Activated T-helper 17 cell treated with anti-CD3 and anti-CD28 coated beads, Interleukin-2, amount 50 U/mL, for 72 hours (primary cell): ENCODE measurements at regions not wholly inside any gene's neighbourhood (a gene's known extent, or its start where the extent isn't known, plus 50 kb on each side); places are given as distances from the start of the nearest gene placed in this dataset.

ENCODE experiments used
- ATAC-seq: fragments of 150-1000 bp; cut with Tn5 transposase; replicated peaks from 2 replicates; pipeline ENCODE4 v1.10.0; 2021; ENCODE audit warnings: mild to moderate bottlenecking, moderate library complexity
- H3K27ac Mint-ChIP-seq: one replicate; pipeline ENCODE4 v1.8.0; 2022; ENCODE audit warnings: mixed read lengths
- H3K27me3 Mint-ChIP-seq: one replicate; pipeline ENCODE4 v1.8.0; 2022; ENCODE audit warnings: mixed read lengths
- H3K36me3 Mint-ChIP-seq: one replicate; pipeline ENCODE4 v1.8.0; 2022; ENCODE audit warnings: low read depth, mild to moderate bottlenecking, mixed read lengths
- H3K4me1 Mint-ChIP-seq: one replicate; pipeline ENCODE4 v1.8.0; 2022; ENCODE audit warnings: mixed read lengths
- H3K4me3 Mint-ChIP-seq: one replicate; pipeline ENCODE4 v1.8.0; 2022; ENCODE audit warnings: mild to moderate bottlenecking, mixed read lengths
- H3K9me3 Mint-ChIP-seq: one replicate; pipeline ENCODE4 v1.8.0; 2022; ENCODE audit warnings: mixed read lengths

DNA sequence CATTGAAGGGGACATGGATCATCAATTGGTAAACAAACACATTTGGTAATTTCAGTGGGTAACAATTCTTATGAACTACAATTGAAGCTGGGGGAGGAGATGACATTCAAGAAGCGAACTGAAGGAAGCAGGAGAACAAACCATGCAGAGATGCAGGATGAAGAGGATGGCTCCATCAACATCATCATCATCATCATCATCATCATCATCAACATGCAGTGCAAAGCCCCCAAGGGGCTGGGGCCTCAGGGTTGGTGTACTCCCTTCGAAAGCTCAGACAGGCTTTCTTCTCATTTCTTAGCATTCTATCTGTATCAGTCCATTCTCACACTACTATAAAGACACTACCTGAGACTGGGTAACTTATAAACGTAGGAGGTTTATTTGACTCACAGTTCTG is 105.8 kb downstream of the DUSP10 start:
- Mint-ChIP-seq H3K4me1 (no peaks in the 10 kb centered on the region), H3K4me3 (no peak overlapping the region)

DNA sequence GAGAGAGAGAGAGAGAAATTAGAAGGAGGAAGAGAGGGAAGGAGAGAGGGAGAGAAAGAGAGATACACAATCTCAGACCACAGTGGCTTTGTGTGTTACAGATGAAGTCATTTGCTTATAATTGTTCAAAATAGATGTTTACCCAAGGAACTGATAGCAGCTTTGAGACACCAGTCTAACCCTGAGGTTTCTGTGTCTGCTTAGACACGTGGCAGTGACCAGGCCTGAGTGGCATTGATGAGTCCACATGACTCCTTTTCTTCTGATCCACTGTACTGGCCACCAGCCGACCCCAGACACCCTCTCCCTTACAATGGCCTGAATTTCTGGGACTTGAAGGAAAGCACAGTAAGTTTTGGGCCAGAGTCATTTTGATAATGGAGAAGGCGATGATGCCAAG is 104.9 kb downstream of the DUSP10 start:
- Mint-ChIP-seq H3K4me1 (no peaks in the 10 kb centered on the region), H3K27me3 (no peaks in the 10 kb centered on the region), H3K27ac (no peak overlapping the region), H3K4me3 (no peak overlapping the region), H3K9me3 (no peaks in the 10 kb centered on the region), H3K36me3 (no peaks in the 10 kb centered on the region)
- no peak for ATAC-seq

More for the DNA sequence above, 105.8 kb downstream of the DUSP10 start:
- ATAC-seq, result no peak
- Mint-ChIP-seq H3K27ac (no peak overlapping the region), H3K36me3 (no peaks in the 10 kb centered on the region), H3K9me3 (no peaks in the 10 kb centered on the region), H3K27me3 (no peaks in the 10 kb centered on the region)

DNA sequence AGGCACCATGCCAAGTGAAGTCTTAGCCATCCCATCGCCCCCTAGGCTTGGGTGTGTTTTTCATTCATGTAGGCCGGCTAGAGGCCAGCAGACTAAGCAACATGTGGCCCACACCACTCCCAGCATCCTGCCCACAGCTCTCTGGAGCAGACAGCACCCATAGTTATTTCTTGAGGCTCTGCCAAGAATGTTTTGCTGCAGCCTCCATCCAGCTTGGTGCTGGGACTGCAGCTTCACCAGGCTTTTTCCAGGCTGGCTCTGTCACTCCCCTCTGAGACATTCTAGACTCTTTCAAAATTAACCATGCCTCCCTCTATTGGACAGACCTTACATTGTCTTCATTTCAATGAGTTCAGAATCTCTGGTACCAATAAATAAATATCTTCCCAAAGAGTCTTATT is 104.2 kb downstream of the DUSP10 start:
- ATAC-seq, result no peak
- Mint-ChIP-seq H3K27ac (no peak overlapping the region), H3K27me3 (no peaks in the 10 kb centered on the region), H3K4me3 (no peak overlapping the region), H3K9me3 (no peaks in the 10 kb centered on the region), H3K4me1 (no peaks in the 10 kb centered on the region), H3K36me3 (no peaks in the 10 kb centered on the region)

DNA sequence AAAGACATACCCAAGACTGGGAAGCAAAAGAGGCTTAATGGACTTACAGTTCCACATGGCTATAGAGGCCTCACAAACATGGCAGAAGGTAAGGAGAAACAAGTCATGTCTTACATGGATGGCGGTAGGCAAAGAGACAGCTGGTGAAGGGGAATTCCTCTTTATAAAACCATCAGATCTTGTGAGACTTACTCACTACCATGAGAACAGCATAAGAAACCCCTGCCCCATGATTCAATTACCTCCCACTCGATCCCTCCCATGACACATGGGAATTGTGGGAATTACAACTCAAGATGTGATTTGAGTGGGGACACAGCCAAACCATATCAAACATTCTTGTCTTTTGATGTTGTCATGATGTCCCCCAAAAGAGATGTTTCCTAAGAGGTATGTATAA is 103.3 kb downstream of the DUSP10 start:
- peak; percentile 68 for ATAC-seq
- Mint-ChIP-seq H3K9me3 (no peaks in the 10 kb centered on the region), H3K27me3 (no peaks in the 10 kb centered on the region), H3K36me3 (no peaks in the 10 kb centered on the region), H3K4me3 (no peak overlapping the region), H3K4me1 (no peaks in the 10 kb centered on the region), H3K27ac (no peak overlapping the region)

DNA sequence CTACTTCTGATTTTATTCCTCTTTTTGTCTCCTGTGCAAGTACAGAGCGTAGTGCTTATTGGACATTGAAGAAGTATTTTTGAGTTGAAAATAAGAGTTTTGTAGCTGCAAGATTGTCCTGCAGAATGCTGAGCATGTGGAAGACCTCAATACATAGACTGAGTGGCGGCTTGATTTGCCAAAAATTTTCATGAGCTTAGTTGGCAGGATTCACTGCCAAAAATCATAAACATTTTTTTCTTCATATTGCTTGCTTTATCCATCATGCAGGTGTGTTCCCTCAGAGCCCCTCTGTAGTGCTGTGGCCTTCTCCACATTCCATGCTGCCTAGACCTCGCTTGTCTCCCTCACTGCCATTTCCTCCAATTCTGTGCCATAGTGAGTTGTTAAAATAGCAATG is 100.1 kb downstream of the DUSP10 start:
- no peaks in the 10 kb centered on the region for H3K9me3 Mint-ChIP-seq
- H3K4me3 Mint-ChIP-seq, result no peak overlapping the region
- H3K4me1 Mint-ChIP-seq, result no peaks in the 10 kb centered on the region
- ATAC-seq, result no peak
- H3K27ac Mint-ChIP-seq, result no peak overlapping the region
- no peaks in the 10 kb centered on the region for H3K36me3 Mint-ChIP-seq
- H3K27me3 Mint-ChIP-seq, result no peaks in the 10 kb centered on the region

DNA sequence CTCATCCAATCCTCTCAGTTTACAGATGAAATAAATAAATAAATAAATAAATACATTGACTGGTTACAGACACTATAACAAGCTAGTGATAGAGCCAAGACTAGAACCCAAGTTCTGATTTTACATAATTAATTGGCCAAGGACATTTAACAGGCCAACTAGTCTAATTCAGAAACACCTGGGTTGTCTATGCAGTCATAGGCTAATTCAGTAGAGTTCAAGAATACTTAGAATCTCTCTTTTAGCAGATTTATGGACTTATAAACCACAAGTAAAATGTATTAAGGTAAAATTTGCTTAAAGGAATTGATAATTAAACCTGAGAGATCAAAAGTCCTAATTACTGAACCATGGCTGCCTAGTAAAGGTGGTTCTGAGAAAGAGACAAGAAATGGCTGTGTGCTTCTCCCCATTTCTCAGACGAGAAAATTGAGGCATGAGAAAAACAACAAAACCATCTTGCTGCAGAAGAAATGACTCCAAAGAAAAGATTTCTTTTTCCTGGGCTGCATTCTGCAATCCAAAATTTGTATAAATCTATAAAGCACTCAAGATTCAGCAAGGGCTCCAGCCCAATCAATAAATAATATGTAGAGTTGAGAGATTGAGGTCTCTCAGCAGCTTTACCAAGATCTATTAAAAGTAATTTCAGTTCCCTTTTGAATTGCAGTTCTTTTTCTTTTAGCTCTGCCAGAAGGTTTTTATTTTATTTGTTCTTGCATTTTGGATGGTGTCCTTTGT is 98.3 kb downstream of the DUSP10 start:
- Mint-ChIP-seq H3K27ac (no peak overlapping the region), H3K36me3 (no peaks in the 10 kb centered on the region), H3K4me3 (no peak overlapping the region), H3K4me1 (no peaks in the 10 kb centered on the region), H3K27me3 (no peaks in the 10 kb centered on the region), H3K9me3 (no peaks in the 10 kb centered on the region)
- no peak for ATAC-seq

DNA sequence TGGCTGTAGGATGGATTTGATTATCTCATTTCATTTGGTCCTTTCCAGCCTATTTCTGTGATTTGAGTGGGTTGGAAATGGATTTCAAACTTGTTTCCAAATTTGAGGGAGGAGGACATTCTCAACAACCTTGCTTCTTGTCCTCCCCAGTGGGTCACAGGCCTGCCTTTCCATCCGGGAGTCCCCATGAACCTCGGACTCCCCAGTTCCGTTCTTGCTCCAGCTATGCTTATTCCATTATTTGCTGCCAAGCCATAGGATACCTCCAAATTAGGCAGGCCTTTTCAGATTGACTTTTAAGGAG is 97.8 kb downstream of the DUSP10 start:
- Mint-ChIP-seq H3K9me3 (no peaks in the 10 kb centered on the region), H3K27me3 (peaks cover 4% of the 10 kb centered on the region), H3K36me3 (no peaks in the 10 kb centered on the region), H3K27ac (no peak overlapping the region), H3K4me1 (no peaks in the 10 kb centered on the region), H3K4me3 (no peak overlapping the region)
- no peak for ATAC-seq

DNA sequence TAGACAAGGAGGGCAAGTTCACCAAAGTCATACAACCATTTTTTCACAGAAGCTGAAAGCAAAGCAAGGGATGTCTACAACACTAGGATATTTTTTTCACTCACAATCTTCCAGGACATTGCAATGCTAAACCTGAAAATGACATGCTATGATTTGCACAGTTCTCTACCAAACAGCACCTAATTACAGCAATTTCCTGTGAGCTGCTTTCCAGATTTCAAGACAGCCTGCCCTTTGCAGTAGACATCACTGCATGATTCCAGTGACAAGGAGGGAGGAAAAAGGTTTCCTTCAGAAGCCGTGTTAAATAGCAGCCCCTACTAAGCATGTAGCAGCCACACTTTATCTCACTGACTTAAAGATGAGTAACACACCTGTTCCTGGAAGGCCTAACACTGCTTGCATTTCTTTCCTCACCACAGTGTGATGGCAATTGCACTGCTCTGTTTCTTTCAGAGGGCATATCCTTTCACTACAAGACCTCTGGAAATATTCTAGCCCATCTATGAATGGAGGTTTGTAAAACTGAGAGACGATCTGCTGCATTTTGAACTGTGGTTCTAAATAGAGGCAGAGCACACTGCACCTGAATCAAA is 97.1 kb downstream of the DUSP10 start:
- ATAC-seq, result no peak

DNA sequence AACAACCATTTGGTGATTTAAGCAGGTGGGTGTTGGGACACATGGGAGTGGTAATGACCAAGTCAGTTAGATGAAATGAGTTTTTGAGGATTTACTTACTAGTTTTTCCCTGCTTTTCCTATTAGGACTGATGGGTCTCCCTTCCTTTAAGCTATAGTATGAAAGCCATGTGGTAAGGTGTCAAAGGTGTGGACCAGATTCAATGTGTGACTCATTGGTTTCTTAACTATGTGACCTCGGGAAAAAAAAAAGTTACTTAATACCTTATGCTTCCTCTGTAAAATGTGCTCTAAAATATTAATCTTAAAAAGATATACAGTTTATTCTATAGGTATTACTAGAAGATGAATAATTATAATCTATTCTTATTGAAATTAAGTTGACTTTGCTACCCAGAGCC is 93.7 kb downstream of the DUSP10 start:
- no peaks in the 10 kb centered on the region for H3K9me3 Mint-ChIP-seq
- peaks cover 4% of the 10 kb centered on the region for H3K27me3 Mint-ChIP-seq
- H3K4me3 Mint-ChIP-seq, result no peak overlapping the region
- H3K27ac Mint-ChIP-seq, result no peak overlapping the region
- no peaks in the 10 kb centered on the region for H3K4me1 Mint-ChIP-seq
- H3K36me3 Mint-ChIP-seq, result no peaks in the 10 kb centered on the region
- no peak for ATAC-seq

More for the DNA sequence above, 97.1 kb downstream of the DUSP10 start:
- Mint-ChIP-seq H3K4me1 (no peaks in the 10 kb centered on the region), H3K27me3 (peaks cover 4% of the 10 kb centered on the region), H3K27ac (no peak overlapping the region), H3K9me3 (no peaks in the 10 kb centered on the region), H3K36me3 (no peaks in the 10 kb centered on the region), H3K4me3 (no peak overlapping the region)
